ENCODE measurements at regions not wholly inside any gene's neighbourhood (a gene's known extent, or its start where the extent isn't known, plus 50 kb on each side); places are given as distances from the start of the nearest gene placed in this dataset.

GRCh38 chr17:71334048-71334751 is 786.6 kb upstream of the SOX9 start:
- DNase-seq (ENCODE audit: low spot score), result peak; percentile 12

- no peak for DNase-seq (ENCODE audit: low spot score)
Measured at GRCh38 chr17:71335212-71335611, 785.6 kb upstream of the SOX9 start.

- no peak for DNase-seq (ENCODE audit: low spot score)
Measured at GRCh38 chr17:71337938-71338337, 782.9 kb upstream of the SOX9 start.

- peak; percentile 21 for DNase-seq (ENCODE audit: low spot score)
Measured at GRCh38 chr17:71338396-71338795, 782.4 kb upstream of the SOX9 start.

- no peak for DNase-seq (ENCODE audit: low spot score)
Measured at GRCh38 chr17:71339206-71339605, 781.6 kb upstream of the SOX9 start.

- DNase-seq (ENCODE audit: low spot score), result no peak
Measured at GRCh38 chr17:71342737-71343136, 778.1 kb upstream of the SOX9 start.

- no peak for DNase-seq (ENCODE audit: low spot score)
Measured at GRCh38 chr17:71349908-71350600, 770.8 kb upstream of the SOX9 start.

- DNase-seq (ENCODE audit: low spot score), result no peak
Measured at GRCh38 chr17:71360301-71360700, 760.5 kb upstream of the SOX9 start.

GRCh38 chr17:71361656-71362450 is 759.0 kb upstream of the SOX9 start:
- DNase-seq (ENCODE audit: low spot score), result no peak

- no peak for DNase-seq (ENCODE audit: low spot score)
Measured at GRCh38 chr17:71363661-71364060, 757.2 kb upstream of the SOX9 start.

- no peak for DNase-seq (ENCODE audit: low spot score)
Measured at GRCh38 chr17:71371809-71372208, 749.0 kb upstream of the SOX9 start.

GRCh38 chr17:71375948-71376347 is 744.9 kb upstream of the SOX9 start:
- DNase-seq (ENCODE audit: low spot score), result no peak

GRCh38 chr17:71376933-71377332 is 743.9 kb upstream of the SOX9 start:
- DNase-seq (ENCODE audit: low spot score), result no peak

GRCh38 chr17:71378036-71378435 is 742.8 kb upstream of the SOX9 start:
- no peak for DNase-seq (ENCODE audit: low spot score)

GRCh38 chr17:71378741-71379140 is 742.1 kb upstream of the SOX9 start:
- no peak for DNase-seq (ENCODE audit: low spot score)

GRCh38 chr17:71379512-71379911 is 741.3 kb upstream of the SOX9 start:
- no peak for DNase-seq (ENCODE audit: low spot score)

GRCh38 chr17:71380535-71380934 is 740.3 kb upstream of the SOX9 start:
- no peak for DNase-seq (ENCODE audit: low spot score)

GRCh38 chr17:71380936-71381335 is 739.9 kb upstream of the SOX9 start:
- DNase-seq (ENCODE audit: low spot score), result no peak

- no peak for DNase-seq (ENCODE audit: low spot score)
Measured at GRCh38 chr17:71383091-71383490, 737.7 kb upstream of the SOX9 start.

- no peak for DNase-seq (ENCODE audit: low spot score)
Measured at GRCh38 chr17:71387456-71387855, 733.4 kb upstream of the SOX9 start.

- no peak for DNase-seq (ENCODE audit: low spot score)
Measured at GRCh38 chr17:71392715-71393567, 727.9 kb upstream of the SOX9 start.

GRCh38 chr17:71395901-71396300 is 724.9 kb upstream of the SOX9 start:
- DNase-seq (ENCODE audit: low spot score), result no peak
